CD4-positive, CD25-positive, alpha-beta regulatory T cell (primary cell): ENCODE measurements at regions not wholly inside any gene's neighbourhood (a gene's known extent, or its start where the extent isn't known, plus 50 kb on each side); places are given as distances from the start of the nearest gene placed in this dataset.

ENCODE experiments used
- ATAC-seq, 2 donors: fragments of 150-1000 bp; cut with Tn5 transposase; one replicate each; pipeline ENCODE4 v1.10.0; 2021; ENCODE audit warnings: low read depth in 2 of 2, moderate number of reproducible peaks in 2 of 2, moderate library complexity in 1 of 2
- DNase-seq, 3 donors: peaks; one replicate each; pipeline versions ENCODE4 v3.0.0 to v3.0.0-alpha.2; 2012 to 2022; ENCODE audit warnings: mixed read lengths in 1 of 3
- H3K27ac ChIP-seq: one replicate; pipeline ENCODE4 v1.7.0; 2013; ENCODE audit warnings: mild to moderate bottlenecking, low read length; ENCODE audit not compliant: insufficient read depth, poor library complexity, severe bottlenecking
- H3K27me3 ChIP-seq: one replicate; pipeline ENCODE4 v1.7.0; 2013; ENCODE audit warnings: low read length; ENCODE audit not compliant: control insufficient read depth, insufficient read depth
- H3K36me3 ChIP-seq: one replicate; pipeline ENCODE4 v1.7.0; 2013; ENCODE audit warnings: mild to moderate bottlenecking, low read length, moderate library complexity; ENCODE audit not compliant: control insufficient read depth, insufficient read depth
- H3K4me1 ChIP-seq: 2 replicates; pipeline ENCODE4 v1.7.0; 2013; ENCODE audit warnings: mild to moderate bottlenecking, low read length; ENCODE audit not compliant: insufficient read depth, control insufficient read depth, poor library complexity, severe bottlenecking
- H3K4me3 ChIP-seq: one replicate; pipeline ENCODE4 v1.7.0; 2013; ENCODE audit warnings: low read depth, mild to moderate bottlenecking, low read length, moderate library complexity
- H3K9me3 ChIP-seq, 2 experiments: 1 replicate in 1 of 2; 2 replicates in 1 of 2; pipeline ENCODE4 v1.7.0; 2013; ENCODE audit warnings: low read length in 2 of 2, mild to moderate bottlenecking in 1 of 2, moderate library complexity in 1 of 2; ENCODE audit not compliant: control insufficient read depth in 2 of 2
- H3K27ac Mint-ChIP-seq, 3 donors: one replicate each; pipeline ENCODE4 v1.8.0; 2020 to 2022; ENCODE audit warnings: mild to moderate bottlenecking in 3 of 3, mixed read lengths in 3 of 3, moderate library complexity in 2 of 3
- H3K27me3 Mint-ChIP-seq: one replicate; pipeline ENCODE4 v1.8.0; 2022; ENCODE audit warnings: mild to moderate bottlenecking, mixed read lengths
- H3K36me3 Mint-ChIP-seq: one replicate; pipeline ENCODE4 v1.8.0; 2020; ENCODE audit warnings: mixed read lengths
- H3K4me1 Mint-ChIP-seq, 4 donors: one replicate each; pipeline ENCODE4 v1.8.0; 2020 to 2022; ENCODE audit warnings: mixed read lengths in 4 of 4, mild to moderate bottlenecking in 1 of 4
- H3K4me3 Mint-ChIP-seq, 4 donors: one replicate each; pipeline ENCODE4 v1.8.0; 2020 to 2022; ENCODE audit warnings: mild to moderate bottlenecking in 4 of 4, mixed read lengths in 4 of 4, moderate library complexity in 3 of 4
- H3K9me3 Mint-ChIP-seq, 7 donors: one replicate each; pipeline ENCODE4 v1.8.0; 2020 to 2022; ENCODE audit warnings: mixed read lengths in 7 of 7, mild to moderate bottlenecking in 3 of 7, moderate library complexity in 2 of 7

- H3K9me3 Mint-ChIP-seq: peaks cover 2 to 20% (median 12%) of the 10 kb centered on the region in 7 donors
Measured at GRCh38 chr5:30839956-30840355, 353.5 kb upstream of the CDH6 start.

GRCh38 chr5:30838936-30839496 is 354.5 kb upstream of the CDH6 start:
- H3K4me1 ChIP-seq: no peaks in the 10 kb centered on the region
- H3K27me3 ChIP-seq: no peaks in the 10 kb centered on the region
- no peak overlapping the region for H3K4me3 ChIP-seq
- DNase-seq: no peak
- H3K36me3 ChIP-seq: no peaks in the 10 kb centered on the region
- H3K9me3 Mint-ChIP-seq: peaks cover 2 to 20% (median 12%) of the 10 kb centered on the region in 7 donors
- H3K27ac ChIP-seq: no peak overlapping the region
- H3K4me1 Mint-ChIP-seq: no peaks in the 10 kb centered on the region
- no peaks in the 10 kb centered on the region for H3K9me3 ChIP-seq
- no peak overlapping the region for H3K4me3 Mint-ChIP-seq
- no peaks in the 10 kb centered on the region for H3K27me3 Mint-ChIP-seq
- H3K36me3 Mint-ChIP-seq: no peaks in the 10 kb centered on the region
- no peak for ATAC-seq
- H3K27ac Mint-ChIP-seq: no peak overlapping the region

More at GRCh38 chr5:30839956-30840355, 353.5 kb upstream of the CDH6 start:
- H3K36me3 ChIP-seq: no peaks in the 10 kb centered on the region
- no peaks in the 10 kb centered on the region for H3K27me3 ChIP-seq
- Mint-ChIP-seq H3K27ac (no peak overlapping the region), H3K4me1 (no peaks in the 10 kb centered on the region), H3K4me3 (no peak overlapping the region), H3K27me3 (no peaks in the 10 kb centered on the region), H3K36me3 (no peaks in the 10 kb centered on the region)
- DNase-seq: no peak
- H3K9me3 ChIP-seq: no peaks in the 10 kb centered on the region
- ATAC-seq: no peak
- H3K27ac ChIP-seq: no peak overlapping the region
- H3K4me3 ChIP-seq: no peak overlapping the region
- no peaks in the 10 kb centered on the region for H3K4me1 ChIP-seq

GRCh38 chr5:30832519-30832918 is 361.0 kb upstream of the CDH6 start:
- H3K27ac ChIP-seq: no peak overlapping the region
- H3K27ac Mint-ChIP-seq: no peak overlapping the region
- DNase-seq: no peak
- no peak overlapping the region for H3K4me3 Mint-ChIP-seq
- H3K36me3 ChIP-seq: no peaks in the 10 kb centered on the region
- H3K9me3 Mint-ChIP-seq: peaks cover 2 to 18% (median 5%) of the 10 kb centered on the region in 7 donors
- no peaks in the 10 kb centered on the region for H3K4me1 ChIP-seq
- ATAC-seq: no peak
- no peak overlapping the region for H3K4me3 ChIP-seq
- H3K4me1 Mint-ChIP-seq: no peaks in the 10 kb centered on the region
- H3K27me3 ChIP-seq: no peaks in the 10 kb centered on the region
- no peaks in the 10 kb centered on the region for H3K9me3 ChIP-seq
- H3K27me3 Mint-ChIP-seq: no peaks in the 10 kb centered on the region
- H3K36me3 Mint-ChIP-seq: no peaks in the 10 kb centered on the region

- DNase-seq (no peak), ATAC-seq (no peak)
- Histone ChIP-seq H3K4me3 (no peak overlapping the region), H3K36me3 (no peaks in the 10 kb centered on the region), H3K9me3 (no peaks in the 10 kb centered on the region), H3K27me3 (no peaks in the 10 kb centered on the region), H3K4me1 (no peaks in the 10 kb centered on the region), H3K27ac (no peak overlapping the region)
- no peak overlapping the region for H3K27ac Mint-ChIP-seq
- H3K4me1 Mint-ChIP-seq: no peaks in the 10 kb centered on the region
- H3K36me3 Mint-ChIP-seq: no peaks in the 10 kb centered on the region
- H3K27me3 Mint-ChIP-seq: no peaks in the 10 kb centered on the region
- H3K4me3 Mint-ChIP-seq: no peak overlapping the region
- peaks cover 0 to 17% (median 8%) of the 10 kb centered on the region in 7 donors for H3K9me3 Mint-ChIP-seq
Measured at GRCh38 chr5:30831605-30832004, 361.9 kb upstream of the CDH6 start.

GRCh38 chr5:30831123-30831522 is 362.4 kb upstream of the CDH6 start:
- Histone ChIP-seq H3K4me1 (no peaks in the 10 kb centered on the region), H3K9me3 (no peaks in the 10 kb centered on the region), H3K27me3 (no peaks in the 10 kb centered on the region), H3K27ac (no peak overlapping the region), H3K4me3 (no peak overlapping the region), H3K36me3 (no peaks in the 10 kb centered on the region)
- H3K27me3 Mint-ChIP-seq: no peaks in the 10 kb centered on the region
- H3K36me3 Mint-ChIP-seq: no peaks in the 10 kb centered on the region
- ATAC-seq (no peak), DNase-seq (no peak)
- H3K27ac Mint-ChIP-seq: no peak overlapping the region
- H3K9me3 Mint-ChIP-seq: peaks cover 0 to 18% (median 8%) of the 10 kb centered on the region in 7 donors
- H3K4me3 Mint-ChIP-seq: peak overlapping the region in 1 of 4 donors; percentile 71
- H3K4me1 Mint-ChIP-seq: no peaks in the 10 kb centered on the region

- Histone ChIP-seq H3K27me3 (no peaks in the 10 kb centered on the region), H3K4me1 (no peaks in the 10 kb centered on the region), H3K4me3 (no peak overlapping the region), H3K9me3 (peaks cover 0 to 13% of the 10 kb centered on the region in 2 experiments), H3K36me3 (no peaks in the 10 kb centered on the region), H3K27ac (no peak overlapping the region)
- Mint-ChIP-seq H3K4me3 (no peak overlapping the region), H3K27me3 (no peaks in the 10 kb centered on the region), H3K36me3 (no peaks in the 10 kb centered on the region), H3K4me1 (no peaks in the 10 kb centered on the region), H3K9me3 (peaks cover 4 to 28% (median 14%) of the 10 kb centered on the region in 7 donors), H3K27ac (no peak overlapping the region)
- DNase-seq (no peak), ATAC-seq (no peak)
Measured at GRCh38 chr5:30811298-30811697, 382.2 kb upstream of the CDH6 start.

GRCh38 chr5:30809933-30810332 is 383.6 kb upstream of the CDH6 start:
- ATAC-seq (no peak), DNase-seq (no peak)
- H3K9me3 Mint-ChIP-seq: peaks cover 4 to 31% (median 15%) of the 10 kb centered on the region in 7 donors
- peaks cover 2 to 13% of the 10 kb centered on the region in 2 experiments for H3K9me3 ChIP-seq
- no peak overlapping the region for H3K4me3 Mint-ChIP-seq
- no peak overlapping the region for H3K27ac Mint-ChIP-seq
- H3K27ac ChIP-seq: no peak overlapping the region
- no peaks in the 10 kb centered on the region for H3K36me3 Mint-ChIP-seq
- H3K4me1 Mint-ChIP-seq: no peaks in the 10 kb centered on the region
- no peaks in the 10 kb centered on the region for H3K27me3 Mint-ChIP-seq
- no peak overlapping the region for H3K4me3 ChIP-seq
- H3K36me3 ChIP-seq: no peaks in the 10 kb centered on the region
- no peaks in the 10 kb centered on the region for H3K27me3 ChIP-seq
- no peaks in the 10 kb centered on the region for H3K4me1 ChIP-seq

- no peak for DNase-seq
- no peaks in the 10 kb centered on the region for H3K4me1 Mint-ChIP-seq
Measured at GRCh38 chr5:30808996-30809395, 384.5 kb upstream of the CDH6 start.

More at GRCh38 chr5:30808996-30809395, 384.5 kb upstream of the CDH6 start:
- Histone ChIP-seq H3K27ac (no peak overlapping the region), H3K27me3 (no peaks in the 10 kb centered on the region), H3K4me3 (no peak overlapping the region), H3K4me1 (no peaks in the 10 kb centered on the region), H3K9me3 (peaks cover 3 to 13% of the 10 kb centered on the region in 2 experiments), H3K36me3 (no peaks in the 10 kb centered on the region)
- H3K36me3 Mint-ChIP-seq: no peaks in the 10 kb centered on the region
- no peak overlapping the region for H3K4me3 Mint-ChIP-seq
- no peaks in the 10 kb centered on the region for H3K27me3 Mint-ChIP-seq
- no peak for ATAC-seq
- H3K27ac Mint-ChIP-seq: no peak overlapping the region
- H3K9me3 Mint-ChIP-seq: peaks cover 5 to 30% (median 15%) of the 10 kb centered on the region in 7 donors
